ENCODE measurements at regions not wholly inside any gene's neighbourhood (a gene's known extent, or its start where the extent isn't known, plus 50 kb on each side); places are given as distances from the start of the nearest gene placed in this dataset.

- H3K9me3 ChIP-seq, result no peaks in the 10 kb centered on the region
- no peak for DNase-seq
- H3K4me1 ChIP-seq, result no peaks in the 10 kb centered on the region
- Mint-ChIP-seq H3K27ac (ENCODE audit: unreplicated experiment) (no peak overlapping the region), H3K9me3 (ENCODE audit: unreplicated experiment) (no peaks in the 10 kb centered on the region), H3K27me3 (ENCODE audit: insufficient read depth, unreplicated experiment) (peaks cover 2% of the 10 kb centered on the region), H3K4me1 (ENCODE audit: low read depth, unreplicated experiment) (no peaks in the 10 kb centered on the region), H3K4me3 (ENCODE audit: unreplicated experiment) (no peak overlapping the region), H3K36me3 (ENCODE audit: insufficient read depth, unreplicated experiment) (no peaks in the 10 kb centered on the region)
- no peak for TF ChIP-seq CTCF (IDR thresholded peaks at IDR 0.05; ENCODE audit: insufficient read depth in 1 of 2, low read depth in 1 of 2, low read length in 1 of 2, severe bottlenecking in 1 of 2, unreplicated experiment in 1 of 2)
- no peaks in the 10 kb centered on the region for H3K27me3 ChIP-seq (replicated peaks; ENCODE audit: control insufficient read depth, insufficient read depth, low read length)
- no TSS peak for BruUV-seq (replicated peaks)
- POLR2A ChIA-PET, result no interaction called here
- CTCF ChIA-PET, result no interaction called here
- no peaks in the 10 kb centered on the region for H3K36me3 ChIP-seq (ENCODE audit: control insufficient read depth, insufficient read depth, low read length)
- no peak overlapping the region for H3K4me3 ChIP-seq (ENCODE audit: low read depth, low read length)
- intact Hi-C loops (cut with micrococcal nuclease; ENCODE audit: unreplicated experiment), result no loop called here
These were observed 213.8 kb upstream of the PCDH9 start for GRCh38 chr13:67443923-67444322.

- H3K27me3 Mint-ChIP-seq (ENCODE audit: insufficient read depth, unreplicated experiment), result peaks cover 2% of the 10 kb centered on the region
- no peaks in the 10 kb centered on the region for H3K9me3 Mint-ChIP-seq (ENCODE audit: unreplicated experiment)
- no peak overlapping the region for H3K4me3 Mint-ChIP-seq (ENCODE audit: unreplicated experiment)
- no peaks in the 10 kb centered on the region for H3K36me3 ChIP-seq (ENCODE audit: control insufficient read depth, insufficient read depth, low read length)
- intact Hi-C loops (cut with micrococcal nuclease; ENCODE audit: unreplicated experiment), result no loop called here
- H3K4me1 Mint-ChIP-seq (ENCODE audit: low read depth, unreplicated experiment), result no peaks in the 10 kb centered on the region
- no TSS peak for BruUV-seq (replicated peaks)
- no peak for TF ChIP-seq CTCF (IDR thresholded peaks at IDR 0.05; ENCODE audit: insufficient read depth in 1 of 2, low read depth in 1 of 2, low read length in 1 of 2, severe bottlenecking in 1 of 2, unreplicated experiment in 1 of 2)
- POLR2A ChIA-PET, result no interaction called here
- no peaks in the 10 kb centered on the region; the same call in 1 of the 2 replicates for H3K9me3 ChIP-seq
- CTCF ChIA-PET, result no interaction called here
- DNase-seq, result no peak
- no peaks in the 10 kb centered on the region for H3K27me3 ChIP-seq (replicated peaks; ENCODE audit: control insufficient read depth, insufficient read depth, low read length)
- H3K4me3 ChIP-seq (ENCODE audit: low read depth, low read length), result no peak overlapping the region
- no peaks in the 10 kb centered on the region for H3K36me3 Mint-ChIP-seq (ENCODE audit: insufficient read depth, unreplicated experiment)
- H3K4me1 ChIP-seq, result no peaks in the 10 kb centered on the region
- H3K27ac Mint-ChIP-seq (ENCODE audit: unreplicated experiment), result no peak overlapping the region
These were observed 210.3 kb upstream of the PCDH9 start for GRCh38 chr13:67440236-67440975.

GRCh38 chr13:67439365-67439764 lies 209.2 kb upstream of the PCDH9 start:
- no peaks in the 10 kb centered on the region for H3K4me1 Mint-ChIP-seq (ENCODE audit: low read depth, unreplicated experiment)
- Histone ChIP-seq H3K9me3 (no peaks in the 10 kb centered on the region; the same call in 1 of the 2 replicates), H3K27me3 (replicated peaks; ENCODE audit: control insufficient read depth, insufficient read depth, low read length) (no peaks in the 10 kb centered on the region), H3K4me3 (ENCODE audit: low read depth, low read length) (no peak overlapping the region), H3K36me3 (ENCODE audit: control insufficient read depth, insufficient read depth, low read length) (no peaks in the 10 kb centered on the region), H3K4me1 (no peaks in the 10 kb centered on the region)
- H3K27ac Mint-ChIP-seq (ENCODE audit: unreplicated experiment), result no peak overlapping the region
- ChIA-PET CTCF (no interaction called here), POLR2A (no interaction called here)
- no peaks in the 10 kb centered on the region for H3K9me3 Mint-ChIP-seq (ENCODE audit: unreplicated experiment)
- intact Hi-C loops (cut with micrococcal nuclease; ENCODE audit: unreplicated experiment), result no loop called here
- H3K36me3 Mint-ChIP-seq (ENCODE audit: insufficient read depth, unreplicated experiment), result no peaks in the 10 kb centered on the region
- DNase-seq, result no peak
- H3K27me3 Mint-ChIP-seq (ENCODE audit: insufficient read depth, unreplicated experiment), result peaks cover 2% of the 10 kb centered on the region
- BruUV-seq (replicated peaks), result no TSS peak
- no peak for TF ChIP-seq CTCF (IDR thresholded peaks at IDR 0.05; ENCODE audit: insufficient read depth in 1 of 2, low read depth in 1 of 2, low read length in 1 of 2, severe bottlenecking in 1 of 2, unreplicated experiment in 1 of 2)
- no peak overlapping the region for H3K4me3 Mint-ChIP-seq (ENCODE audit: unreplicated experiment)

Measured in Caco-2 (cell line).